Esophagus mucosa (tissue), 1 donor: ENCODE measurements at regions not wholly inside any gene's neighbourhood (a gene's known extent, or its start where the extent isn't known, plus 50 kb on each side); places are given as distances from the start of the nearest gene placed in this dataset.
"Not testable (repeated sequence)": the region's sequence is repeated elsewhere in the genome, so short reads cannot be mapped to it uniquely, and the experiment has no call there.

ENCODE experiments used
- ATAC-seq: fragments of 200-7000 bp; cut with Tn5 transposase; one replicate; pipeline ENCODE4 v1.9.1; 2020
- donor health status: DM: yes; HTN: yes; CAD: no.

DNA sequence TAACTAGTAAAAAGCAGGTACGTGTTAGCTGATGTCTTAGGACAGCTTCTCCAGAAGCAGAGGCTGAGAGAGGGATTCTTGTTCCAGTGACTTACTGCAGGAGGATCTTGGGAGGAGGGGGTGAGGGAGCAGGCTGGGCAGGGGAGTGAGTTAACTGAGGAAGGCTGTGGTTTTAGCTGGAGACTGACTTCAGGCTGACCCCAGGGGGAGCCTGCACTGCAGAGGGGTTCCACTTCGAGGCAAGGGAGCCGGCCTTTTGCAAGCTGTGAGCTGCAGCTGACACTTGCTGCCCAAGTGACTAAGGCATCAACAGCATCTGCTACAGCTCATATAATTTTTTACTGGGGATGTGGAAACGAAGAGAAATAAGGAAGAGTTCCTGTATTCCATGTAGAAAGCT is 50.4 kb upstream of the SOD1 start:
- ATAC-seq: no peak

DNA sequence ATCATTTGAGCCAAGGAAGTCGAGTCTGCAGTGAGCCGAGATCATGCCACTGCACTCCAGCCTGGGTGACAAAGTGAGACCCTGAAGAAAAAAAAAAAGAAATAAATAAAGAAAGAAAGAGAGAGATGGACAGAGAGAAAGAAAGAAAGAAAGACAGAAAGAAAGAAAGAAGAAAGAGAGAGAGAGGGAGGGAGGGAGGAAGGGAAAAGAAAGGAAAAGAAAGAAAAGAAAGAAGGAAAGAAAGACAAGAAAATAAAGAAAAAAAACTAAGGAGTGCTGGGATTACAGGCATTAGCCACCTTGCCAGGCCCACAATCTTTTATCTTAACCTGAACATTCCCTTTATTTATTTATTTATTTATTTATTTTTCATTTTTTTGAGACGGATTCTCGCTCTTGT is 51.7 kb upstream of the SOD1 start:
- ATAC-seq: no peak

DNA sequence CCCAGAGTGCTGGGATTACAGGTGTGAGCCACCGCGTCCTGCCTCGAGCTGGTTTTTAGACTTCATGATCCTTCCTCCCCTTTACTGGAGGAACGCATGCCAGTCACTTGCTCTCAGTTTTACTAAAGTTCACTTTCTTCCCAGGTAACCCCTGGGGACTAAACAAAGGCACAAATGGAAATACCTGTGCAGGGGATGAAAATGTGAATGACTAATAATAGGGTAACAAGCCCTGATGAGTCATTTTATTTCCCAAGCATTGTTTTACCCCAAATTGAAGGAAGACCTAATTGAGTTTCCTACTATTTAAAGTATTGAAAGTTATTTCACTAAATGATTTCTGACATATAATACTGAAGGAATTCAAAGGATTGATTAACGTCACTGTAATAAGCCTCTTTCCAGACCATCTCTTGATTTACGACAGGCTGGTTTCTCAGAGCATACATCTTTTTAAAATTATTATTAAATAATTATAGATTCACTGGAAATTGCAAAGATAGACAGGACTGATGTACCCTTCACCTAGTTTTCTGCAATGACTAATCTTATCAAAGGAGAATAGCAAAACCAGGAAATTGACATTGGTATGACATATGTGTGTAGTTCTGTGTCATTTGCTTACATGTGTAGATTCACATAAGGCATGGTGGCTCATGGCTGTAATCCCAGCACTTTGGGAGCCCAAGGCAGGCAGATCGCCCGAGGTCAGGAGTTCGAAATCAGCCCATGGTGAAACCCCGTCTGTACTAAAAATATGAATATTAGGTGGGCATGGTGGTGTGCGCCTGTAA is 53.2 kb upstream of the SOD1 start:
- peak; percentile 27 for ATAC-seq

DNA sequence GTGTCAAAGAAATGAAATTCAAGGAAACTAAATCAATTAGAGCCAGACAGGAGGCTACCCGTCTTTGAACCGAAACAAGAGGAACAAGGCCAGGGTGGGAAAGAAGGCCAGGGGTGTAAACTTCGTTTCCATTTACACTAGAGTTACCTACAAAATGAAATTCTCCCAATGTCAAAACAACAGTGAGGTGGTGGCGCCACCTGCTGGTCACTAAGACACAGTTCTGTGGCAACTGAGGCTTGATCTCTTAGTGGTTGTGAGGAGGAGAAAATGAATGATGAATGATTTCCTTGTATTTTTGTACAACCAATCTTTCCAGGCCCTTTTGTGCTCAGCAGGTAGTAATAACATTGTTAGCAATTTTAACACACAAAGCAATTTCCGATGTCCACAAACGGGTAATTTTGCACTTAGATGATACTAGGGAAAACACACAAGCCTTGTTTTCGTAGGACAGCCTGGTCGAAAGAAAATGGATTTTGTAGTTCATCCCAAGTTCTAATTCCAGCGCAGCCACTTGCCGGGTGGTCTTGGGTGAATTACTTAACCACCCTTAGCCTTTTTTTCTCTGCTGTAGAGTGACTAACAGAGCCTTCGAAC is 54.8 kb upstream of the SOD1 start:
- ATAC-seq: peak; percentile 67

DNA sequence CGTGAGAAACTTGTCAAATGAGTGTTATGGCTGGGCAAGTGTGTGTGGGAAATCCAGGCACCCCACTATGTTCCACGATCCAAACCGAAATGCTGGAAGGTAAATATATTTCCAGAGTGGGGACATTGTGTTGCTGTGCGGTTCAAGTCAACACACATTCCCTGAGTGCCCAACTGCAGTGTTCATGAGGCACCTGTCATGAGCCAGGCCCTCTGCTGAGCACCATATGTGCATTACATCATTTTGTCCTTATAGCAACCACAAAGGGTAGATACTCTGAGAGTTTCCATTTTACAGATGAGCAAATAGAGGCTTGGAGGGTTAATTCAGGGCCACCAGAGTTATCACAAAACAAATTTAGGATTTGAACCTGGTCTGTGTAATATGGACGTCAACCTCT is 59.9 kb upstream of the SOD1 start:
- ATAC-seq: peak; percentile 16

DNA sequence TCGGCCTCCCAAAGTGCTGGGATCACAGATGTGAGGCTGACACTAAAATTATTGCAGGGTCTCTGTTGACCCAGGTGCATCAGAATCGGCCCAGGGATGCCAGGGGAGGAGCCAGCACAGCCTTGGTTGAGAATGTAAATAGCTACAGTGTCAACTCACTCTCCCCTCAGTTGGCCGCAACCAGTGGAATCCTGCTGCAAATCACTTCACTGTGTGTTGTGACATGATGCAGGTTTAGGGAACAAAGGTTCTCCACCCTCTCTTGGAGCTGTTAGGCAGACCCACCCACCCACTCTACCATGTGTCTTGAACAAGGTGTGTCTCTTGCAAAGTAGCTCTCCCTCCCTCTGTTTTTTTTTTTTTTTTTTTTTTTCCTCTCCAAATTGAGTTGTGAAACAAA is 60.5 kb upstream of the SOD1 start:
- ATAC-seq: peak; percentile 46

DNA sequence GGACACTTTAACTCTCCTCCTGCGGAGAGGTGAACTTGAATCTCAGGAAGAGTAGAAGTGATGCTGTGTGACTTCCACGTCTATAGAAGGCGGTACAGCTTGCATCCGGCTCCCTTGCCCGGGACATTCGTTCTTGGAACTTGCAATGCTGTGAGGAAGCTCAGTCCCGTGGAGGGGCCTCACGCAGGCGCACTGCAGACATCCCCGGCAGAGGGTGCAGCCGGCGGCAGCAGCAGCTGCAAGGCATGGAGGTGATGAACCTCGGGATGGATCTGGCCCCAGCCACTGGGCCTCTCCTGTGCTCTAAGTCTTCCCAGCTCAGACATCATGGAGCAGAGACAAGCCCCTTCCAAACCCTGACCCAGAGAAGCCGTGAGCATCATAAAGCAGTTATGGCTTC is 61.8 kb upstream of the SOD1 start:
- no peak for ATAC-seq

DNA sequence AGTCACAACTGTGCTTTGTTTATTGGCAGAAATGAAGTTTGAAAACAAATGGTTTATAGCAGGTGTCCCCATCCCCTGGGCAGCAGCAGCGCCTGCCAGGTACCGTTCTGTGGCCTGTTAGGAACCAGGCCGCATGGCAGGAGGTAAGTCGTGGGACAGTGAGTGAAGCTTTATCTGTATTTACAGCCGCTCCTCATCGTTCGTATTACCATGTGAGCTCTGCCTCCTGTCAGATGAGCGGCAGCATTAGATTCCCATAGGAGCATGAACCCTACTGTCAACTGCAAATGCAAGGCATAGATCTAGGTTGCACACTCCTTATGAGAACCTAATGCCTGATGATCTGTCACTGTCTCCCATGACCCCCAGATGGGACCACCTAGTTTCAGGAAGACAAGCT is 63.4 kb upstream of the SOD1 start:
- ATAC-seq: no peak

DNA sequence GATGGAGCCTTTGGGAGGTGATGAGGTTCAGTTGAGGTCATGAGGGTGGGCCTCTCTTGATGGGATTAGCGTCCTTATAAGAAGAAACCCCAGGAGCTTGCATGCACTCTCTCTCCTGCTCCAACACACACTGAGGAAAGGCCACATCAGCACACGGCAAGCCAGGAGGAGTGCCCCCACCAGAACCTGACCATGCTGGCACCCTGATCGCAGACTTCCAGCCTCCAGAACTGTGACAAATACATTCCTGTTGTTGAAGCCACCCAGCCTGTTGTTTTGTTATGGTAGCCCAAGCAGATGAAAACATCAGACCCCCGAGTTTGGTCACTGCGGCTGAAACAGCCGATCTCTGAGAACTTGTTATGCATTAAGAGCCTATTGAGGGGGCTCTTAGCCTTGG is 64.8 kb upstream of the SOD1 start:
- no peak for ATAC-seq

DNA sequence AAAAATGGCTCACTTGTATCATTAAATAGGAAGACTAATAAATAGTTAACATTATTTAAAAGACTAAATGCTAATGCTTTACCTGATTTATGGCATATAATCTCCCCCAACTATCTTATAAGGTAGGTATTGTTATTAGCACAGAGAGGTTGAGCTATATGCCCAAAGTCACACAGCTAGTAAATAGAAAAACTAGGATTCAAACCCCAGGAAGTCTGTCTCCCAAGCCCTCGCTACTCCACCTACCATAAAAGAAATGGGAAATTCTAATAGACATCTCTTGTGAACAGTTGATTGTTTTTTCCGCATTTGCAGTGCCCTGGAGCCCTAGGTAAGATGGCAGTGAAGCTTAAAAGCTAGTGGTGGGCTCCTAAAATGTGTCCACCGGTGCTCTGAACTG is 65.2 kb upstream of the SOD1 start:
- ATAC-seq: no peak

DNA sequence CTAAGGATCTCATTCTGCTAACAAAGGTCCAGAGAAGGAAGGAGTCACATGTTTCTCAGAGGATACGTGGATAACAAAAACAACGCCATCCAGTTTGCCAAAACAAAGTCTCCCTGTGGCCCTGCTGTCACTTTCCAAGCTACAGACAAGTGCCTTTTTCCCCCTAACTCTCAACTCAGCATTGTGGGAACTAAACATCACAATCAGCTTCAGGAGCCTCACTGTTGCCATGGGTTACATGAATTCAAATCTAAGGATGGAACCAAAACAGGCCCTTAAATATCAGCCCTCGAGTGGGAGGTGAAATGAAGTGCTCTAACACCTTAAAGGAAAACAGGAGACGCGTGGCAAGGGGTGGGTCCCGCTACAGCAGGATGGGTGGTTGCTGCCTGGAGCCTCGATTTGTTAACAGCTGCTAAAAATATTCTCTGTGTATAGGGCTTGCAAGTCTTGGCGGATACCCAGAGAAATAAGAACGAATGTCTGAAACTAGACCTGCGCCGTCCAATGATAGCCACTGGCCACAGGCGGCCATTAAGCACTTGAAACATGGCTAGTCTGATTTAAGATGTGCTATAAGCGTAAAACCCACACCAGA is 66.4 kb upstream of the SOD1 start:
- no peak for ATAC-seq

DNA sequence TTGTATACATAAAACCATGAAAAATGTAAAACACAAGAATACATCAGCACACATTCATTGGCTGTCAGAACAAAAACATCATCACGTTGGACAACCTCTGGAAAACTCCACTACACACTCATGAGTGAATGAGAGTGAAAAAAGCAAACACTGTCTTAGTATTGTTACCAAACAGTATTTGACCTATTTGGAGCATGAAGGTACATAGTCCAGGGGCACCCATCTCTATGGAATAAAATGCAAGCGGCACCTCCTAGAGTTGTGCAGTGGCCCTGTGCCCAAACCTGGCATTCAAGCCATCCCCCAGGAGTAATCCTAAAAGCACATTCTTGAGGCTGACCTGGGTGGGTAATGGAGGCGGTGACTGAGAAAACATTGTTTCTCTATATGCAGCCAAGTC is 67.0 kb upstream of the SOD1 start:
- ATAC-seq: no peak

DNA sequence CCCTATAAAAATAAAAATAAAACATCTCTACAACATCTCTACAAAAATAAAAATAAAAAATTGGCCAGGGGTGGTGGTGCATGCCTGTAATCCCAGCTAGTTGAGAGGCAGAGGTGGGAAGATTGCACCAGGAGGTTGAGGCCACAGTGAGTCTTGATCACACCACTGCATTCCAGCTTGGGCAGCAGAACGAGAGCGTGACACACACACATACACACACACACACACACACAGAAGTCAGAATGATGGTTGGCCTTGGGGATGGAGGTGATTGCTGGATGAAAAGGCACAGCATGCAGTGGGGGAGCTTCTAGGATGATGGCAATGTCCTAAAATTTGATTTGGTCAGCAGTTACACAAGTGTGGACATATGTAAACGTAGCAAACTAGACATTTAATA is 69.7 kb upstream of the SOD1 start:
- no peak for ATAC-seq

DNA sequence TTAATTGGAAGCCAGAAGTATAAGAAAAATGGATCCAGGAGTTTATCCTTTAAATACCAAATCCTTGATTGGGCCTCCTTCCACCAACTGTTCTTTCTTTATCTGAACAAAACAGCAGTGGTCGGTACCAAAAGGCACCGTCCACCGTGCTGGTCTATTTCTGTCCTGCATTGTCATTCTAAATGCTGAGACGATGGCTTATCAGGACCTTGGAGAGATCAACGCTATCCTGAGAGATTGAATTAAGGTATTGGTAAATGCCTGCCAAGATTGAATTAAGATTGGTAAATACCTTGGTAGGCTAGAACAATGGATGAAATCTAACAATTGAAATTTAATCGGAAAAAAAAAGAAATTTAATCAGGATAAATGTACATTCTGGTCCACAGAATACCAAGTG is 73.4 kb upstream of the SOD1 start:
- no peak for ATAC-seq

DNA sequence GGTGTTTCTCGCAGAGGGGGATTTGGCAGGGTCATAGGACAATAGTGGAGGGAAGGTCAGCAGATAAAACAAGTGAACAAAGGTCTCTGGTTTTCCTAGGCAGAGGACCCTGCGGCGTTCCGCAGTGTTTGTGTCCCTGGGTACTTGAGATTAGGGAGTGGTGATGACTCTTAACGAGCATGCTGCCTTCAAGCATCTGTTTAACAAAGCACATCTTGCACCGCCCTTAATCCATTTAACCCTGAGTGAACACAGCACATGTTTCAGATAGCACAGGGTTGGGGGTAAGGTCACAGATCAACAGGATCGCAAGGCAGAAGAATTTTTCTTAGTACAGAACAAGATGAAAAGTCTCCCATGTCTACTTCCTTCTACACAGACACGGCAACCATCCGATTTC is 75.6 kb upstream of the SOD1 start:
- not testable (repeated sequence) for ATAC-seq

DNA sequence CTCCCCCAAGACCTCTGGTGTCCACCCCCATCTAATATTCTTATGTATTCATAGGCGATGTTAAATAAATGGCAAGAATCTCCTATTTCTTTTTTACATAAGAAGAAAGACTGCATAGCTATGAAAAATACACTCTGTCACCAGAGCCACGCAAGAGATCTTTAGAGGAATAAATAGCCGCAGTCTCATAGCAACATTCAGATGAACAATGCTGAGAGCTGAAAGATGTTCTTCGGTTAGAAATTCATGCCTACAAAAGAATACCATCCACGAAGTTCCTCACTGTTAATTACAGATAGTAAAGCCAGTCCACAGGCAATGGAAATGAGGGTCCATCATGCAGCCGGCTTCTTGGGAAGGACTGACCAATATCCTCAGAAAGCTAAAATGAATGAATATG is 76.0 kb upstream of the SOD1 start:
- ATAC-seq: no peak

DNA sequence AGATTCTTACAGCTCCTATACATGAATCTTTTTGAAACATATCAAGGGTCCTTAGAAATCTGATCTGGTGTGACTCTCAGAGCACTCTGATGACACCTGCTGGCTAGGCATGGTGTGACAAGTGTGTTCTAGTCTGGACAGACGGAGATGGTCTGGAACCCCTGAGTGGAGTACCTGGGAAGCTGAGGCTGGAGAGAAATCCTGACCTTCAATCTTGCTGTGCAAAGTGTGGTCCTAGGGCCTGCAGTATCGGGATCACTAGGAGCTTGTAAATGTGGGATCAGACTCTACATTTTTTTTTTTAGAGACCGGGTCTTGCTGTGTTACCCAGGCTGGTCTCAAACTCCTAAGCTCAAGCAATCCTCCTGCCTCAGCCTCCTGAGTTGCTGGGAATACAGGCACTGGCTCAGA is 78.6 kb upstream of the SOD1 start:
- peak; percentile 77 for ATAC-seq

DNA sequence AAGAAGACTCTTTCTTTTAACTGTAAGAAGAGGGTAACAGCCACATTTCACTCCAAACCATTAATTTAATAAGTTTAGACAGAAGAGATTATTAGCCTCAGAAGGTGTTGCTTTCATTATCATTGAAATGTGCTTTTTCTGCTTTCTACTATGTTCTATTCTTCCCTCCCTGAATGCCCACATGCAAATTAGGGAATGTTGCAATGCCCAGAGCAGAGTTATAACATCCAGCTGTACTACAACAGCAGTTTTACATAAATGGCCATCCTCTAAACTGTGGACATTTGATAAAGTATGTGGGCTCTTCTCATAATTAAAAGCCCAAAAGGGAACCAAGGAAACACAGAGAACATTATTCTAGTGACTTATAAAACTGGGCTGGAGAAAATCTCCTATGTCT is 82.2 kb upstream of the SOD1 start:
- ATAC-seq: no peak

DNA sequence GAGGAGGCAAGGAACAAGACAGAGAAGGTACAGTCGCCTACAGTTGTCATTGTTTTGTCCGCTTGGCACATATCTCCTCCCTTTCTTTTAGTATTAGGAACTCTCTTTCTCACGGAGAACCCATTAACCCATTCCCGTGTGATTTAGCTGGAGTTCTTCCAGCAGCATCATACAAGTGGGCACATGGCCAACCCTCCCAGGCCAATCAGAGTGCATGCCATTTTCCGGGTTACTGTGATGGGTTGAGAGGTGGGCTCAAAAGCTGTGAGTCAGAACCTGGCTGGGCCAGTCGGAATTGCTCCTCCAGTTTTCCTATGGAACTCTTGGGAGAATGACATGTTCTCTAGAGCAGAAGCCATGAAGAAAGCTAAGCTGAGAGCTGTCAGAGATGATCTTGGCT is 83.1 kb upstream of the SOD1 start:
- peak; percentile 85 for ATAC-seq

DNA sequence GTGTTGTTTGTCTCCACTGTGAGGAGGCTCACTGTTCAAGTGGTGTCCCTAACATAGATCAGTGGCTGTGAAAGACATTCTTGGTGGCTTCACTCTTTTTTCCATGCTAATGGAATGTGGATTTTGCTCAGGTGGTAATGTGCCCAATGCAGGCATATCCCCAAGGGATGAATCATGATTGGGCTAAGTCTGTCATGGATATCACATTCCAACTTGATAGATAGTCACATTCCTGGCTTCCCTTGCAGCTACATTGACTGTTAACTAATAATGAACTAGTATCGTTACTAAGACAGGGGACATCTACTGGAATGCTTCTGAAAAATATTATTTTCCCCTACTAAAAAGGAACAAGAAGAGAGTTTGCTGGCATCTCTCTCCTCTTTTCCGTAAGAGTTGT is 86.3 kb upstream of the SOD1 start:
- no peak for ATAC-seq

DNA sequence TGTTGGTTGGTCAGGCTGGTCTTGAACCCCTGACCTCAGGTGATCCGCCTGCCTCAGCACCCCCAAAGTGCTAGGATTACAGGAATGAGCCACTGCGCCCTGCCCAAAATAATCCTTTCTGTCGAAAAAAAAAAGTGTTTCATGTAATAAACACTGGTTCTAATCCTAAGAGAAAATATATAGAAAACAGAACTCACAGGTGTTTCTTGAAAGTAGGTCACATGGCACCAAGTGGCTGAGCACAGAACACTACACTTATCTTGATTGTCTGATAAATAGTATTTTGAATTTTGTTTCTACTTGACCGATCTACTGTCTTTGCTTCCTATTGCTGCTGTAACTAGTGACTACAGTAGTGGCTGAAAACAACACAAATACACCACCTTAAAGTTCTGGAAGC is 87.6 kb upstream of the SOD1 start:
- no peak for ATAC-seq

DNA sequence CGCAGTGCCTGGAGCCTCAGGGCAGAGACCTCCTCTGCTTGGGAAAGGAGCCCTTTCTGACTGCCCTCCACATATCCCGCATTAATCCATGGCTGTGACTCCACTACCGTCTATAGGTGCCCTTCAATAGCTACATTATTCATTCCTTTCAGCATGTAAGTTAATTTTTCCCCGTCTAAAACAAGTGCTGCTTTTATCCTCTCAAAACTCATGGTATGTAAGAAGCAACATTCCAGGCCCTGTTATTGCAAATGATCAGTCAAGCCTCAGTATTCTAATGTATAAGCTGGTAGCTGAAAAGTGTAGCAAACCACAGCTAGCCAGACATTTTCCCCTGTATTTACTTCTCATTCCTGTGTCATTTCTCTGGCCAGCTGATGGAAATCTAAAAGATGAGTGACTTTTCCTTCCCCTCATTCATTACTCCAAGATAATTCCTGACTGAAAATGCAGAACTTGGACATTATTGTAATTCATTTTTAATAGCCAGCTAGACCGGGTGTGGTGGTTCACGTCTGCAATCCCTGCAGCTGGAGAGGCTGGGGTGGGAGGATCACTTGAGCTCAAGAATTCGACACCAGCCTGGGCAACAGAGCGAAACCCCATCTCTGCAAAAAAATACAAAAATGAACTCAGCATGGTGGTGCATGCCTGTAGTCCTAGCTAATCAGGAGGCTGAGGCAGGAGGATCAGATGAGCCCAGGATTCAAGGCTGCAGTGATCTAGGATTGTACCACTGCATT is 88.5 kb upstream of the SOD1 start:
- ATAC-seq: no peak

DNA sequence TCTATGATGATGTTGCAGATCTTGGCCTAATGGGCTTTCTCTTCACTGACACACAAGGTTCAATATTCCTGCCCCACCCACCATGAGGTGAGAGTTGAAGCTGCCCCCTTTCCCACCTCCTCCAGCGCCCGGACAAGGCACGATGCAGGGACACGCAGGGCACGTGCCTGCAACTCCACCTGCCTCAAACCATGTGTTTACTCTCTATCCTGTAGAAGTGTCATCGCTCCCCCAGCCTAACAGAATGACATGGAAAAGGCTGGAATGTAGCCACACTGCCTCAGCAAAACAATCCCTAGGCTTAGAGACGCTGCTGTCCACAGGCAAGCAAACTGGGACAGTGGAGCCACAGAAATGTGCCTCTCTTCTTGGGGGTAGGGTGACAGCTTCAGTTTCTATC is 92.9 kb upstream of the SOD1 start:
- ATAC-seq: no peak

DNA sequence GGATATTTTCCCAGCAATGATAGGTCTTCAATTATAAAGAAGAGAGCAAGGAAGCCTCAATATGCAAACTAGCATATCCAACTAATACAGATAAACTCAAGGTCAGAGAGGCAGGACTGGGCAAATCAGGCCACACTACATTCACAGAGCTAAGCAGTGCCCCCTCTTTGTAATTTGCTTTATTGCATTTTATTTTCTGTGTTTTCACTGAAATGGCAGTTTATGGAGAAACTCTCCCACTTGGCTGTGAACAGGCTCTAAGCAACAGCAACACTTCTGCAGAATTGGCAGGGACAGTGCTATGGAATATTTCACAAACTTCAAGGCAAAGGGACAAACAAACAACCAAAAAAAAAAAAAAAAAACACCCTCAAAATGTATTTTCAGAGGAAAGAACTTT is 93.4 kb upstream of the SOD1 start:
- no peak for ATAC-seq
